Loucy (cell line): ENCODE measurements at regions not wholly inside any gene's neighbourhood (a gene's known extent, or its start where the extent isn't known, plus 50 kb on each side); places are given as distances from the start of the nearest gene placed in this dataset.

ENCODE experiments used
- H2AFZ ChIP-seq: fragments of 200-600 bp; sonication (generic); 2 replicates; pipeline ENCODE4 v1.6.0; 2016; ENCODE audit warnings: antibody characterized with exemption, mild to moderate bottlenecking, low read length, moderate library complexity
- H3F3A ChIP-seq: fragments of 200-600 bp; 2 replicates; pipeline ENCODE4 v1.6.0; 2016; ENCODE audit warnings: antibody characterized with exemption, low read depth, mild to moderate bottlenecking
- H3K27me3 ChIP-seq: fragments of 200-600 bp; sonication (generic); 2 replicates; pipeline ENCODE4 v1.6.1; 2014; ENCODE audit warnings: low read length, mild to moderate bottlenecking; ENCODE audit not compliant: insufficient read depth, poor library complexity, severe bottlenecking
- H3K36me3 ChIP-seq: fragments of 200-600 bp; sonication (generic); 2 replicates; pipeline ENCODE4 v1.6.1; 2016; ENCODE audit warnings: low read length; ENCODE audit not compliant: insufficient read depth
- H3K4me1 ChIP-seq: fragments of 200-600 bp; sonication (generic); 2 replicates; pipeline ENCODE4 v1.5.1; 2014; ENCODE audit warnings: low read length, mild to moderate bottlenecking; ENCODE audit not compliant: insufficient read depth, poor library complexity, severe bottlenecking
- H3K4me2 ChIP-seq: fragments of 200-600 bp; sonication (generic); 2 replicates; pipeline ENCODE4 v1.6.0; 2014; ENCODE audit warnings: antibody characterized with exemption, low read length, low read depth, mild to moderate bottlenecking; ENCODE audit not compliant: poor library complexity, severe bottlenecking
- H3K4me3 ChIP-seq: fragments of 200-600 bp; sonication (generic); 2 replicates; pipeline ENCODE4 v1.5.1; 2014; ENCODE audit warnings: low read length, mild to moderate bottlenecking, mixed read lengths; ENCODE audit not compliant: poor library complexity, severe bottlenecking
- H3K79me2 ChIP-seq: fragments of 200-600 bp; sonication (generic); 2 replicates; pipeline ENCODE4 v1.6.1; 2014; ENCODE audit warnings: low read length; ENCODE audit not compliant: insufficient read depth
- H3K9ac ChIP-seq: fragments of 200-600 bp; sonication (generic); 2 replicates; pipeline ENCODE4 v1.6.0; 2014; ENCODE audit warnings: mild to moderate bottlenecking, low read depth, low read length, moderate library complexity; ENCODE audit not compliant: poor library complexity, severe bottlenecking
- H3K9me2 ChIP-seq: fragments of 200-600 bp; sonication (generic); replicated peaks from 2 replicates; pipeline ENCODE4 v1.6.1; 2016; ENCODE audit warnings: low read depth, low read length, mixed read lengths
- H3K9me3 ChIP-seq: fragments of 200-600 bp; sonication (generic); 2 replicates; pipeline ENCODE4 v1.6.1; 2014; ENCODE audit warnings: mild to moderate bottlenecking, antibody characterized with exemption, low read length, low read depth; ENCODE audit not compliant: insufficient read depth
- H4K20me1 ChIP-seq: fragments of 200-600 bp; sonication (generic); 2 replicates; pipeline ENCODE4 v1.6.0; 2014; ENCODE audit warnings: antibody characterized with exemption, low read length, mild to moderate bottlenecking; ENCODE audit not compliant: insufficient read depth, poor library complexity, severe bottlenecking
- EZH2phosphoT487 ChIP-seq: fragments of 200-600 bp; IDR thresholded peaks from 2 replicates; pipeline ENCODE4 v1.6.1; 2018; ENCODE audit warnings: antibody characterized with exemption, mild to moderate bottlenecking, moderate library complexity, borderline replicate concordance
- TF ChIP-seq, protein P1 (sequence below): fragments of 200-600 bp; sonication (generic); conservative IDR thresholded peaks from 2 replicates; pipeline ENCODE4 v1.5.1; 2014; ENCODE audit warnings: mild to moderate bottlenecking, antibody characterized with exemption, low read length

- Histone ChIP-seq H3K27me3 (no peaks in the 10 kb centered on the region), H3K4me1 (no peaks in the 10 kb centered on the region), H3K4me2 (no peak overlapping the region), H3K79me2 (no peaks in the 10 kb centered on the region), H3K9me3 (no peaks in the 10 kb centered on the region), H4K20me1 (no peaks in the 10 kb centered on the region), H3K9ac (no peak overlapping the region), H2AFZ (no peak overlapping the region), H3K9me2 (no peaks in the 10 kb centered on the region), H3F3A (no peaks in the 10 kb centered on the region), H3K4me3 (no peak overlapping the region), H3K36me3 (no peaks in the 10 kb centered on the region)
- TF ChIP-seq, protein P1, sequence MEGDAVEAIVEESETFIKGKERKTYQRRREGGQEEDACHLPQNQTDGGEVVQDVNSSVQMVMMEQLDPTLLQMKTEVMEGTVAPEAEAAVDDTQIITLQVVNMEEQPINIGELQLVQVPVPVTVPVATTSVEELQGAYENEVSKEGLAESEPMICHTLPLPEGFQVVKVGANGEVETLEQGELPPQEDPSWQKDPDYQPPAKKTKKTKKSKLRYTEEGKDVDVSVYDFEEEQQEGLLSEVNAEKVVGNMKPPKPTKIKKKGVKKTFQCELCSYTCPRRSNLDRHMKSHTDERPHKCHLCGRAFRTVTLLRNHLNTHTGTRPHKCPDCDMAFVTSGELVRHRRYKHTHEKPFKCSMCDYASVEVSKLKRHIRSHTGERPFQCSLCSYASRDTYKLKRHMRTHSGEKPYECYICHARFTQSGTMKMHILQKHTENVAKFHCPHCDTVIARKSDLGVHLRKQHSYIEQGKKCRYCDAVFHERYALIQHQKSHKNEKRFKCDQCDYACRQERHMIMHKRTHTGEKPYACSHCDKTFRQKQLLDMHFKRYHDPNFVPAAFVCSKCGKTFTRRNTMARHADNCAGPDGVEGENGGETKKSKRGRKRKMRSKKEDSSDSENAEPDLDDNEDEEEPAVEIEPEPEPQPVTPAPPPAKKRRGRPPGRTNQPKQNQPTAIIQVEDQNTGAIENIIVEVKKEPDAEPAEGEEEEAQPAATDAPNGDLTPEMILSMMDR: no peak
- no peak for TF ChIP-seq EZH2phosphoT487
These were observed 57.3 kb upstream of the SLC28A3 start for GRCh38 chr9:84397822-84398221.

GRCh38 chr9:84402517-84402916, 62.0 kb upstream of the SLC28A3 start:
- no peaks in the 10 kb centered on the region for H3K9me2 ChIP-seq
- H3K9me3 ChIP-seq: no peaks in the 10 kb centered on the region
- H2AFZ ChIP-seq: no peak overlapping the region
- H3K9ac ChIP-seq: no peak overlapping the region
- no peaks in the 10 kb centered on the region for H4K20me1 ChIP-seq
- no peak overlapping the region for H3K4me2 ChIP-seq
- TF ChIP-seq, protein P1: no peak
- TF ChIP-seq EZH2phosphoT487: no peak
- no peak overlapping the region for H3K4me3 ChIP-seq
- no peaks in the 10 kb centered on the region for H3K36me3 ChIP-seq
- H3K27me3 ChIP-seq: no peaks in the 10 kb centered on the region
- no peaks in the 10 kb centered on the region for H3K4me1 ChIP-seq
- no peaks in the 10 kb centered on the region for H3F3A ChIP-seq
- H3K79me2 ChIP-seq: no peaks in the 10 kb centered on the region

DNA sequence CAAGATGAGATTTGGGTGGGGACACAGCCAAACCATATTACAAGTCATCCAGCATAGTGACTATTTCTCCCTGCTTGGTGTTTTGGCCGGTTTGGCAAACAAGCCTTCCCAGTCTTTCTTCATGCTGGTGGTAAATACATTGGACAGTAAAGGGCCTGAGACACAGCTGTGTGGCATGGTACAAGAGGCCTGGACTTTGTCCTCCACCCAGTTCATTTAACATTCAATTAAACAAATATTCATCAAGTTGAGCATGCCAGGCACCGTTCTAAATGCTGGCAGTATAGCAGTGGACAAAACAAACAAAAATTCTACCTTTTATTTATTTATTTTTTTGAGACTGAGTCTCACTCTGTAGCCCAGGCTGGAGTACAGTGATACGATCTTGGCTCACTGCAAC, 62.7 kb upstream of the SLC28A3 start:
- TF ChIP-seq, protein P1: no peak
- TF ChIP-seq EZH2phosphoT487: no peak
- Histone ChIP-seq H3K4me2 (no peak overlapping the region), H4K20me1 (no peaks in the 10 kb centered on the region), H2AFZ (no peak overlapping the region), H3F3A (no peaks in the 10 kb centered on the region), H3K9me2 (no peaks in the 10 kb centered on the region), H3K79me2 (no peaks in the 10 kb centered on the region), H3K4me3 (no peak overlapping the region), H3K27me3 (no peaks in the 10 kb centered on the region), H3K9me3 (no peaks in the 10 kb centered on the region), H3K4me1 (no peaks in the 10 kb centered on the region), H3K36me3 (no peaks in the 10 kb centered on the region), H3K9ac (no peak overlapping the region)
